WERI-Rb-1 (cell line): ENCODE measurements at regions not wholly inside any gene's neighbourhood (a gene's known extent, or its start where the extent isn't known, plus 50 kb on each side); places are given as distances from the start of the nearest gene placed in this dataset.

ENCODE experiments used
- DNase-seq: peaks from one replicate; pipeline ENCODE4 v3.0.0-alpha.2; 2020
- H3K27ac ChIP-seq: fragments of 250-450 bp; sonication (Bioruptor Pico); 2 replicates; pipeline ENCODE4 v1.5.1; 2020; ENCODE audit warnings: mild to moderate bottlenecking, moderate library complexity
- H3K27me3 ChIP-seq: fragments of 250-450 bp; sonication (Bioruptor Pico); 2 replicates; pipeline ENCODE4 v1.5.1; 2021; ENCODE audit warnings: mild to moderate bottlenecking, low read depth, moderate library complexity; ENCODE audit not compliant: insufficient read depth, severe bottlenecking
- H3K36me3 ChIP-seq: fragments of 250-450 bp; sonication (Bioruptor Pico); 2 replicates; pipeline ENCODE4 v1.5.1; 2020; ENCODE audit warnings: mild to moderate bottlenecking, moderate library complexity
- H3K4me3 ChIP-seq: 2 replicates; pipeline ENCODE4 v1.5.1; 2011; ENCODE audit warnings: low read depth, mild to moderate bottlenecking, control low read depth, low read length
- H3K9me3 ChIP-seq: fragments of 250-450 bp; sonication (Bioruptor Pico); 2 replicates; pipeline ENCODE4 v1.5.1; 2021; ENCODE audit warnings: mild to moderate bottlenecking, moderate library complexity; ENCODE audit not compliant: severe bottlenecking
- TF ChIP-seq, protein P1 (sequence below): IDR thresholded peaks from 2 replicates; pipeline ENCODE4 v1.5.1; 2011; ENCODE audit warnings: low read depth, mild to moderate bottlenecking, control low read depth, inconsistent platforms, low read length

DNA sequence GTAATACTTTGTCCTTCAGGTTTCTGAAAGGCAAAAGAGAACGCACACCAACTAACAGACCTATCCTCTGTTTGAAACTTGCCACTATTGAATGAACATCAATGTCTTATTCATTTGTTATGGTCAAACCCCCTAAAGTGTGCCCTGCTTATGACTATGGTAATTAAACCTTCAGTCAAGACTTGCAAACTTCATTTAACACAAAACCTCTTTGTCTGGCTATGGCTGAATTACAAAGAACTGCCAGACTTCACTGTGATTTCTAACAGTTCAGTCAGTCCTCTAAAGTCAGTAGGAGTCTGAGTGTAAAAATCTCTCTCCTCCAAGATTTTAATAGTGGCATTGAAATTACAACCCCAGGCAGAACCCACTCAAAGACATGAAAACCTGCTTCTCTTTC is 702.5 kb upstream of the LRRN3 start:
- Histone ChIP-seq H3K36me3 (no peaks in the 10 kb centered on the region), H3K9me3 (no peaks in the 10 kb centered on the region), H3K27ac (no peak overlapping the region), H3K4me3 (no peak overlapping the region), H3K27me3 (no peaks in the 10 kb centered on the region)
- no peak for DNase-seq
- TF ChIP-seq, protein P1, sequence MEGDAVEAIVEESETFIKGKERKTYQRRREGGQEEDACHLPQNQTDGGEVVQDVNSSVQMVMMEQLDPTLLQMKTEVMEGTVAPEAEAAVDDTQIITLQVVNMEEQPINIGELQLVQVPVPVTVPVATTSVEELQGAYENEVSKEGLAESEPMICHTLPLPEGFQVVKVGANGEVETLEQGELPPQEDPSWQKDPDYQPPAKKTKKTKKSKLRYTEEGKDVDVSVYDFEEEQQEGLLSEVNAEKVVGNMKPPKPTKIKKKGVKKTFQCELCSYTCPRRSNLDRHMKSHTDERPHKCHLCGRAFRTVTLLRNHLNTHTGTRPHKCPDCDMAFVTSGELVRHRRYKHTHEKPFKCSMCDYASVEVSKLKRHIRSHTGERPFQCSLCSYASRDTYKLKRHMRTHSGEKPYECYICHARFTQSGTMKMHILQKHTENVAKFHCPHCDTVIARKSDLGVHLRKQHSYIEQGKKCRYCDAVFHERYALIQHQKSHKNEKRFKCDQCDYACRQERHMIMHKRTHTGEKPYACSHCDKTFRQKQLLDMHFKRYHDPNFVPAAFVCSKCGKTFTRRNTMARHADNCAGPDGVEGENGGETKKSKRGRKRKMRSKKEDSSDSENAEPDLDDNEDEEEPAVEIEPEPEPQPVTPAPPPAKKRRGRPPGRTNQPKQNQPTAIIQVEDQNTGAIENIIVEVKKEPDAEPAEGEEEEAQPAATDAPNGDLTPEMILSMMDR = no peak

DNA sequence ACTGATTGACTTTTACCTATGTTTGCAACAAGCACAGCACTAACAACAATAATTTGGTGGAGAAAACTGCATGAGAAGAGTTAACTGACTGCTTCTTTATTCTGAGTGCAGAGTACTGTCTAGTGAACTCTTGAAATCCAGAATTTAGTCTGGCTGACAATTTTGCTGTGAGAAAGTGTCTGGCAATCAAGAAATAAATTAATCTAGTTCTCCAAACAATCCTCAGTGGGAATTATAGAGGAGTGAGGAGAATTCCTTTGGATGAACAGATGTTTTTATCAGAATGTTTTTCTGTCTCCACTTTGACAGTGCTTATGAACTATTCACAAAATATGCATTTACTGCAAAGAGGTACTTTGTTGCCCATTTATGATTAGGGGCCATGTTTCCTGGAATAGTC is 694.9 kb upstream of the LRRN3 start:
- Histone ChIP-seq H3K9me3 (no peaks in the 10 kb centered on the region), H3K27ac (no peak overlapping the region), H3K36me3 (no peaks in the 10 kb centered on the region), H3K4me3 (no peak overlapping the region), H3K27me3 (no peaks in the 10 kb centered on the region)
- TF ChIP-seq, protein P1 = no peak
- no peak for DNase-seq

DNA sequence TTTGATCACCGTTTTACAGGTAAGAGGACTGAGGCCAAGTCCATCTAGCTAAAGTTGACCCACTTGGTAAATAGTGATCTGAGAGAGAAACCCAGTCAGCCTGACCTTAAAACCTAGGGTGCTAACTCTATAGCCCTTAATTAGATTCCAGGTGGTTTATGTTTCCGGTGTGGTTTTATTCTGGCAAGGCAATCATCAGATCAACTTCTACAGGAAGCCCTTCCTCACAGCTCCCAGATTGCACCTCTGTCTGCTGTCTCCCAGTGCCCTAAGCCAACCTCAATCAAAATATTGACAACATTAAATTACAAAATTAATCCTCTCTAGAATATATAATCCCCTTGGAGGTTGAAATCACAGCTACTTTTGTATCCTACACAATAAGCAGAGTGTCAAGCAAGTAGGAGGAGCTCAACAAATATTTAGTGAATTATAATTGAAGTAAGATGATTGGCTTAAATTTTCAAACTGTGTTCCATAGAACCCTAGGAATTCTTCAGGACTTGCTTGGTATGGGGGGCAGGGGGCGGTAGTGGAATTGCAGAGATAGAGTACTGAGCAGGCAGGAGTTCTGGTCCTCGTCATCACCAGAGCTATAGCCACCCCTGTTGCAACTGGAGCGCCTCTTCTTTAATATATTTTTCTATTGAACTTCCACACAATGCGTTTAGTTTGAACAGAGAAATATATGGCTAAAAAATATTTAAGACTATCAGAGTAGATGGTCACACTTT is 692.8 kb upstream of the LRRN3 start:
- Histone ChIP-seq H3K9me3 (no peaks in the 10 kb centered on the region), H3K4me3 (no peak overlapping the region), H3K36me3 (no peaks in the 10 kb centered on the region), H3K27ac (no peak overlapping the region), H3K27me3 (no peaks in the 10 kb centered on the region)
- DNase-seq = no peak
- TF ChIP-seq, protein P1 = no peak

DNA sequence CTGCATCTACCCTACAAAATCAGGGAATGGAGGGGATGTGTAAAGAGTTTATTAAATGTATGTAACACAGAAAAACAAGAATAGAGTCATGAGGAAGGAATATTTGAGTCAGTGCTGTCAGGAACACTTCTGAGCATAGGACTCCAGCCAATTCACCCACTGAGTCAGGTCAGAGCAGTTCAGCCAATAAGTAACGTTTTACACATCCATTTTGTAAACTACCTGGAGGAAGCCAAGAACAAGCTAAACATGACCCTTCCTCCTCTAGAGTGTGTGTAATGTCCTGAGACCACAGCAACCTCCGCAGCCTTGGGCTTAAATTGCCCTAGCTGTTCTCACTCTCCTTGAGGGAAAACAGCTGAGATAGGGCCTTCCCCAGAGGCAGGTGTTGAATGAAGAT is 691.5 kb upstream of the LRRN3 start:
- TF ChIP-seq, protein P1 = no peak
- Histone ChIP-seq H3K36me3 (no peaks in the 10 kb centered on the region), H3K27ac (no peak overlapping the region), H3K9me3 (no peaks in the 10 kb centered on the region), H3K4me3 (no peak overlapping the region), H3K27me3 (no peaks in the 10 kb centered on the region)
- DNase-seq = no peak

DNA sequence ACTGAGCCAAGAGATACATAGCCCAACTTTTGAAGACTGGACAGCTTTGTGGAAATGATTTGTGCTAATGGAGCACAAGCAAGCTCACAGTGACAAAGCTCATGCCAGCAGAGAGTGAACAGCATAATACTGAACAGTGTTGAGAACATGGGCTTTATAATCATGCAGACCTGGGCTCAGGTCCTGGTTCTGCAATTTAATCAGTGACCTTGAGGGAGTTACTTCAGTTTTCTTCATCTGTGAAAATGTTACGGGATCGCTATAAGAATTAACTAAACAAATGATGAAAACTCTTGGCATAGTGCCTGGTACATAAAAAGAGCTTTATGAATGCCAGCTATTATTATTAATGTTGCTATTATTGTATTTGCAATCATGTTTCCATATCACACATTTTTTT is 690.5 kb upstream of the LRRN3 start:
- H3K27ac ChIP-seq = no peak overlapping the region
- TF ChIP-seq, protein P1 = no peak
- no peak for DNase-seq

DNA sequence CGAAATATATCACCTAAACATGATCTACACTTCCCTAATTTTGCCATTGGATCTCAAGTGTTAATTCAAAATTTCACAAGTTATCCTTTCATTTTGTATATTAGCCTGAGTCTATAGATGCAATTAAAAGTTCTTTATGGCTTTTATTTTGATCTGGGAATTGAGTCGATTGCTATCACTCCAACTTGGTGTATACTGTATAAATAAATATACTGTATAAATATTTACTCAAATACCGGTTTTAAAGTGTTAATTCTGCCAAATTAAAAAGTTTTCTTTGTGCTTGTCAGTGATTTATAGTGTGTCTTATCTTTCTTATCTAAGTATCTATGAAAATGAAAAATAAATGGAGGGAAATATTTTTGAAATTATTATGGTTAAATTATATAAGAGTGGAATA is 683.7 kb upstream of the LRRN3 start:
- Histone ChIP-seq H3K9me3 (no peaks in the 10 kb centered on the region), H3K27me3 (no peaks in the 10 kb centered on the region), H3K4me3 (no peak overlapping the region), H3K27ac (no peak overlapping the region), H3K36me3 (no peaks in the 10 kb centered on the region)
- TF ChIP-seq, protein P1 = no peak
- DNase-seq = no peak

More for the DNA sequence above, 690.5 kb upstream of the LRRN3 start:
- Histone ChIP-seq H3K9me3 (no peaks in the 10 kb centered on the region), H3K4me3 (no peak overlapping the region), H3K27me3 (no peaks in the 10 kb centered on the region), H3K36me3 (no peaks in the 10 kb centered on the region)
